Neural cell (in vitro differentiated cells): ENCODE measurements at regions not wholly inside any gene's neighbourhood (a gene's known extent, or its start where the extent isn't known, plus 50 kb on each side); places are given as distances from the start of the nearest gene placed in this dataset.

Experiments
- H2AFZ ChIP-seq: fragments of 200-600, 300-800 bp; sonication (generic), shearing (Covaris generic); 2 replicates; pipeline ENCODE4 v1.6.0; 2014; ENCODE audit warnings: low read depth, mild to moderate bottlenecking, antibody characterized with exemption, low read length, moderate library complexity
- H3F3A ChIP-seq: fragments of 200-600 bp; shearing (Covaris generic); 2 replicates; pipeline ENCODE4 v1.6.1; 2016; ENCODE audit warnings: mild to moderate bottlenecking, moderate library complexity, mixed read lengths, antibody characterized with exemption, low read length; ENCODE audit not compliant: insufficient read depth, poor library complexity, severe bottlenecking
- H3K27ac ChIP-seq: fragments of 200-600, 300-800 bp; sonication (generic), shearing (Covaris generic); 2 replicates; pipeline ENCODE4 v1.5.1; 2014; ENCODE audit warnings: mild to moderate bottlenecking, low read length, moderate library complexity
- H3K27me3 ChIP-seq: fragments of 300-800, 200-600 bp; sonication (generic), shearing (Covaris generic); 2 replicates; pipeline ENCODE4 v1.6.0; 2014; ENCODE audit warnings: mild to moderate bottlenecking, low read depth, low read length, moderate library complexity; ENCODE audit not compliant: insufficient read depth
- H3K36me3 ChIP-seq: fragments of 300-800, 200-600 bp; sonication (generic), shearing (Covaris generic); 2 replicates; pipeline ENCODE4 v1.5.1; 2014; ENCODE audit warnings: mild to moderate bottlenecking, antibody characterized with exemption, low read length, moderate library complexity; ENCODE audit not compliant: insufficient read depth
- H3K4me2 ChIP-seq: fragments of 300-800, 200-600 bp; sonication (generic), shearing (Covaris generic); 2 replicates; pipeline ENCODE4 v1.6.0; 2014; ENCODE audit warnings: mild to moderate bottlenecking, low read length
- H3K4me3 ChIP-seq: fragments of 300-800, 200-600 bp; sonication (generic), shearing (Covaris generic); 2 replicates; pipeline ENCODE4 v1.5.1; 2014; ENCODE audit warnings: mild to moderate bottlenecking, low read length, moderate library complexity
- H3K79me2 ChIP-seq: fragments of 200-600 bp; shearing (Covaris generic); replicated peaks from 2 replicates; pipeline ENCODE4 v1.6.0; 2014; ENCODE audit warnings: mild to moderate bottlenecking, low read length, moderate library complexity; ENCODE audit not compliant: insufficient read depth
- H3K9ac ChIP-seq: fragments of 300-800, 200-600 bp; sonication (generic), shearing (Covaris generic); 2 replicates; pipeline ENCODE4 v1.6.1; 2016; ENCODE audit warnings: mild to moderate bottlenecking, low read length, mixed read lengths
- H3K9me2 ChIP-seq: fragments of 200-600 bp; shearing (Covaris generic); 2 replicates; pipeline ENCODE4 v1.6.1; 2016; ENCODE audit warnings: mild to moderate bottlenecking, low read length, mixed read lengths; ENCODE audit not compliant: insufficient read depth
- H3K9me3 ChIP-seq: fragments of 200-600, 300-800 bp; sonication (generic), shearing (Covaris generic); 2 replicates; pipeline ENCODE4 v1.6.1; 2016; ENCODE audit warnings: mild to moderate bottlenecking, mixed run types, low read length, moderate library complexity, mixed read lengths
- H4K20me1 ChIP-seq: fragments of 200-600 bp; shearing (Covaris generic); 2 replicates; pipeline ENCODE4 v1.6.1; 2016; ENCODE audit warnings: mild to moderate bottlenecking, mixed run types; ENCODE audit not compliant: insufficient read depth
- EP300 ChIP-seq: fragments of 450-650 bp; conservative IDR thresholded peaks from 2 replicates; pipeline ENCODE4 v1.6.1; 2014; ENCODE audit warnings: antibody characterized with exemption, mild to moderate bottlenecking, moderate library complexity; ENCODE audit not compliant: poor library complexity, severe bottlenecking
- EZH2 ChIP-seq: fragments of 200-600, 300-800 bp; shearing (Covaris generic), sonication (generic); IDR thresholded peaks from 2 replicates; pipeline ENCODE4 v1.6.1; 2014; ENCODE audit warnings: antibody characterized with exemption, low read length, borderline replicate concordance, mild to moderate bottlenecking; ENCODE audit not compliant: insufficient read depth, poor library complexity, severe bottlenecking
- MXI1 ChIP-seq: fragments of 450-650 bp; conservative IDR thresholded peaks from 2 replicates; pipeline ENCODE4 v1.6.1; 2014; ENCODE audit warnings: antibody characterized with exemption, mild to moderate bottlenecking; ENCODE audit not compliant: poor library complexity, severe bottlenecking
- POLR2AphosphoS5 ChIP-seq: IDR thresholded peaks from 2 replicates; pipeline ENCODE4 v1.6.1; 2012
- RAD21 ChIP-seq: fragments of 450-650 bp; conservative IDR thresholded peaks from 2 replicates; pipeline ENCODE4 v1.6.1; 2014; ENCODE audit warnings: antibody characterized with exemption, mild to moderate bottlenecking, moderate library complexity
- REST ChIP-seq: IDR thresholded peaks from 2 replicates; pipeline ENCODE4 v1.6.1; 2012; ENCODE audit warnings: borderline replicate concordance
- SMC3 ChIP-seq: fragments of 450-650 bp; conservative IDR thresholded peaks from 2 replicates; pipeline ENCODE4 v1.6.1; 2014; ENCODE audit warnings: antibody characterized with exemption, mild to moderate bottlenecking, moderate library complexity; ENCODE audit not compliant: poor library complexity
- TAF1 ChIP-seq: IDR thresholded peaks from 2 replicates; pipeline ENCODE4 v1.6.1; 2012; ENCODE audit warnings: low read depth
- TF ChIP-seq, protein P1 (sequence below): fragments of 450-650 bp; IDR thresholded peaks from 2 replicates; pipeline ENCODE4 v1.5.1; 2014; ENCODE audit warnings: antibody characterized with exemption, mild to moderate bottlenecking, moderate library complexity; ENCODE audit not compliant: poor library complexity, severe bottlenecking

GRCh38 chr17:77569846-77570564 is 388.5 kb upstream of the TNRC6C start:
- no peak overlapping the region for H2AFZ ChIP-seq
- no peaks in the 10 kb centered on the region for H3K79me2 ChIP-seq
- no peaks in the 10 kb centered on the region for H3K27me3 ChIP-seq
- peak overlapping the region; percentile 82 for H3K27ac ChIP-seq
- H4K20me1 ChIP-seq: no peaks in the 10 kb centered on the region
- H3K9me3 ChIP-seq: no peaks in the 10 kb centered on the region
- no peak overlapping the region for H3K4me3 ChIP-seq
- H3K36me3 ChIP-seq: no peaks in the 10 kb centered on the region
- H3F3A ChIP-seq: peaks cover 9% of the 10 kb centered on the region
- peak overlapping the region; percentile 60 for H3K9ac ChIP-seq
- H3K9me2 ChIP-seq: no peaks in the 10 kb centered on the region
- TF ChIP-seq EZH2 (no peak), RAD21 (no peak)
- no peak overlapping the region for H3K4me2 ChIP-seq

DNA sequence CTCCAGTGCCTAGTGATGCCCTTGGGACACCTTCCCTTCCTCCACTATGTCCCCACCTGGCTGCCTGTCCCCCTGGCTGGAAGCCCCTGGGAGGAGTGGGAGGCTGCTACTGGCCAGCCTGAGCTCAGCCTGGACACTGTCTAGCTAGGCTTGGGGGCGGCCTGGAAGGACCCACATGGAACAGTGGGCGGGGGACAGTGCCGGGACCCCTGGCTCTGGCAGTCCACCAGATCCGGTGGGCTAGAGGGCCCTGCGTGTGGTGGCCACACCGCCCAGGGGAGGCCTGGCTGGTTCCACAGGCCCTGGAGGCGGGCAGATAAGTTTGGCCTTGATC is 388.0 kb upstream of the TNRC6C start:
- Histone ChIP-seq H3K27ac (peak overlapping the region; percentile 82), H3K4me2 (no peak overlapping the region), H3K9me3 (no peaks in the 10 kb centered on the region), H3K79me2 (no peaks in the 10 kb centered on the region), H4K20me1 (no peaks in the 10 kb centered on the region), H3K4me3 (no peak overlapping the region), H2AFZ (peak overlapping the region; percentile 34), H3K9ac (peak overlapping the region; percentile 60), H3F3A (peaks cover 9% of the 10 kb centered on the region), H3K9me2 (no peaks in the 10 kb centered on the region), H3K27me3 (no peaks in the 10 kb centered on the region), H3K36me3 (no peaks in the 10 kb centered on the region)
- no peak for TF ChIP-seq MXI1
- TF ChIP-seq, protein P1, sequence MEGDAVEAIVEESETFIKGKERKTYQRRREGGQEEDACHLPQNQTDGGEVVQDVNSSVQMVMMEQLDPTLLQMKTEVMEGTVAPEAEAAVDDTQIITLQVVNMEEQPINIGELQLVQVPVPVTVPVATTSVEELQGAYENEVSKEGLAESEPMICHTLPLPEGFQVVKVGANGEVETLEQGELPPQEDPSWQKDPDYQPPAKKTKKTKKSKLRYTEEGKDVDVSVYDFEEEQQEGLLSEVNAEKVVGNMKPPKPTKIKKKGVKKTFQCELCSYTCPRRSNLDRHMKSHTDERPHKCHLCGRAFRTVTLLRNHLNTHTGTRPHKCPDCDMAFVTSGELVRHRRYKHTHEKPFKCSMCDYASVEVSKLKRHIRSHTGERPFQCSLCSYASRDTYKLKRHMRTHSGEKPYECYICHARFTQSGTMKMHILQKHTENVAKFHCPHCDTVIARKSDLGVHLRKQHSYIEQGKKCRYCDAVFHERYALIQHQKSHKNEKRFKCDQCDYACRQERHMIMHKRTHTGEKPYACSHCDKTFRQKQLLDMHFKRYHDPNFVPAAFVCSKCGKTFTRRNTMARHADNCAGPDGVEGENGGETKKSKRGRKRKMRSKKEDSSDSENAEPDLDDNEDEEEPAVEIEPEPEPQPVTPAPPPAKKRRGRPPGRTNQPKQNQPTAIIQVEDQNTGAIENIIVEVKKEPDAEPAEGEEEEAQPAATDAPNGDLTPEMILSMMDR: no peak

DNA sequence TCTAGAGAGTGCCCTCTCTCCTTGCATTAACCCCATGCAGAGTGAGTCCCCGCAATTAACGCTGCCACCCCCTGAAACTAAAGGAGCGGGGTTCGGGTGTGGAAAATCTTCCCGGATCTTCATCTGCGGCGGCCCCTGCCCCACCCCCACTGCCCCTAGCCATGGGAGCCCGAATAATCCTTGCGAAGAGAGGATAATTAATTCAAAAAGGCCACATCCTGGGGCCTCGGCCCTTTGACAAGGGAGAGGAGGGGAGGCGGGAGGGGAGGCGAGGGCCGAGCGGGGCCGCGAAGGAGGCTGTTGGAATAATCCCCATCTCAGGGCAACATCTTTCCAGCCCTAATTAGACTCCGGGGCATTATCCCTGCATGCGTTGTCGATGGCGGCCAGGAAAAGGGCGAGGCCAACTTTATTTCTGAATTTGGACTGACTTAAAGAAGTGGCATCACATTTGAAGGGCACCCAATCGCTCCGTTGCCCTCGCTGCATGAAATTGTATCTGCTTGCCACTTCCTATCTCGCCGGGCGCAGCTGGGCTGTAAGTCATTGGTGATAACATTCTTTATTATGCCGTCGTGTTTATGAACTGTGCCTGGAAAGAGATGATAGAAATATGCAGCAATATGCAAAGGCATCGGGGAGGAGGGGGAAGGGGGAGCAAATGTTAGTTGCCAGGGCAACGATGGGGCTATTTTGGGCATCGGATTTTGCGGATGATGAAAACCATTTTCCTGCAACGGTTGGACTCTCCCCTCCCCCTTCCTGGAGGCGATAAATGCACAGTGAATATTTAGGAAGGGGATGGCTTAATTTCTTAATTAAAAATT is 387.1 kb upstream of the TNRC6C start:
- peak; percentile 26 for TF ChIP-seq MXI1
- TF ChIP-seq EP300: peak; percentile 71
- TF ChIP-seq, protein P1: no peak
- no peak for TF ChIP-seq POLR2AphosphoS5
- no peak for TF ChIP-seq EZH2
- TF ChIP-seq SMC3: peak; percentile 46
- no peak for TF ChIP-seq REST
- TF ChIP-seq TAF1: peak; percentile 24
- peak; percentile 50 for TF ChIP-seq RAD21
- Histone ChIP-seq H4K20me1 (no peaks in the 10 kb centered on the region), H3K4me3 (peak overlapping the region; percentile 45), H3K9ac (peak overlapping the region; percentile 60), H3K4me2 (peak overlapping the region; percentile 4), H3K9me2 (no peaks in the 10 kb centered on the region), H3K27ac (peak overlapping the region; percentile 82), H2AFZ (peak overlapping the region; percentile 34), H3F3A (peaks cover 9% of the 10 kb centered on the region), H3K36me3 (no peaks in the 10 kb centered on the region), H3K27me3 (no peaks in the 10 kb centered on the region), H3K9me3 (no peaks in the 10 kb centered on the region), H3K79me2 (no peaks in the 10 kb centered on the region)
